ENCODE measurements at regions not wholly inside any gene's neighbourhood (a gene's known extent, or its start where the extent isn't known, plus 50 kb on each side); places are given as distances from the start of the nearest gene placed in this dataset.

DNA sequence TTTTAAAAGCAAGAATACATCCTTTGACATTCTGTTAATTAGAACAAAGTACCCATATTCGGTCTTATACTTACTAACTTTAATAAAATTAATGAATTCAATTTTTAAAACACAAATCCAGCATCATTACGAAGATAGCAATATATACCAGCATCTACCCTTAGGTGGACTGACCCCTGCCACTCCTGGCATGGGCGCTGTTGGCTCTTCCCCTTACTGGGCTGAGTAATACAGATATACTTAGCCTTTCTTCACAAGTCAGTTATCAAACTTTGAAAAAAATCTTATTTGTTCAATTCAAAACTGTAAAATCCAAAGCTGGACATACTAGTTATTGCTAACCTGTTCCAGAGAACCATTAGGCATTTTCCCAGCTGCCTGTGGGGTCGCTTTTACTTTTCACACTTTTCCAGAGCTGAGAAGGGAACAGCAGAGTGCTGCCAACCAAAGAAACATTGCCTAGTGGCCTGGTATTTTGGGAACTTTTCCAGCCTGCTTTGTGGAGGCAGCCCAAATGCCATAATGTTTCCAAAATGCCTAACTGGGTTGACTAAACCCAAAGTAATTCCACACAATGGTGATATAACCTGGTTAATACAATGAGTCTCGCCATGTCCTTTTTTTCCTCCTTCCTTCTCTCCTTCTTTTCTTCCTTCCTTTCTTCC, 424.7 kb upstream of the ADGRL2 start:
- TF ChIP-seq, protein P1, sequence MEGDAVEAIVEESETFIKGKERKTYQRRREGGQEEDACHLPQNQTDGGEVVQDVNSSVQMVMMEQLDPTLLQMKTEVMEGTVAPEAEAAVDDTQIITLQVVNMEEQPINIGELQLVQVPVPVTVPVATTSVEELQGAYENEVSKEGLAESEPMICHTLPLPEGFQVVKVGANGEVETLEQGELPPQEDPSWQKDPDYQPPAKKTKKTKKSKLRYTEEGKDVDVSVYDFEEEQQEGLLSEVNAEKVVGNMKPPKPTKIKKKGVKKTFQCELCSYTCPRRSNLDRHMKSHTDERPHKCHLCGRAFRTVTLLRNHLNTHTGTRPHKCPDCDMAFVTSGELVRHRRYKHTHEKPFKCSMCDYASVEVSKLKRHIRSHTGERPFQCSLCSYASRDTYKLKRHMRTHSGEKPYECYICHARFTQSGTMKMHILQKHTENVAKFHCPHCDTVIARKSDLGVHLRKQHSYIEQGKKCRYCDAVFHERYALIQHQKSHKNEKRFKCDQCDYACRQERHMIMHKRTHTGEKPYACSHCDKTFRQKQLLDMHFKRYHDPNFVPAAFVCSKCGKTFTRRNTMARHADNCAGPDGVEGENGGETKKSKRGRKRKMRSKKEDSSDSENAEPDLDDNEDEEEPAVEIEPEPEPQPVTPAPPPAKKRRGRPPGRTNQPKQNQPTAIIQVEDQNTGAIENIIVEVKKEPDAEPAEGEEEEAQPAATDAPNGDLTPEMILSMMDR (IDR thresholded peaks at IDR 0.05; ENCODE audit: insufficient read depth, low read length) = no peak
- no peak for TF ChIP-seq POLR2AphosphoS5 (IDR thresholded peaks at IDR 0.05; ENCODE audit: low read depth)
- TF ChIP-seq, protein P2, sequence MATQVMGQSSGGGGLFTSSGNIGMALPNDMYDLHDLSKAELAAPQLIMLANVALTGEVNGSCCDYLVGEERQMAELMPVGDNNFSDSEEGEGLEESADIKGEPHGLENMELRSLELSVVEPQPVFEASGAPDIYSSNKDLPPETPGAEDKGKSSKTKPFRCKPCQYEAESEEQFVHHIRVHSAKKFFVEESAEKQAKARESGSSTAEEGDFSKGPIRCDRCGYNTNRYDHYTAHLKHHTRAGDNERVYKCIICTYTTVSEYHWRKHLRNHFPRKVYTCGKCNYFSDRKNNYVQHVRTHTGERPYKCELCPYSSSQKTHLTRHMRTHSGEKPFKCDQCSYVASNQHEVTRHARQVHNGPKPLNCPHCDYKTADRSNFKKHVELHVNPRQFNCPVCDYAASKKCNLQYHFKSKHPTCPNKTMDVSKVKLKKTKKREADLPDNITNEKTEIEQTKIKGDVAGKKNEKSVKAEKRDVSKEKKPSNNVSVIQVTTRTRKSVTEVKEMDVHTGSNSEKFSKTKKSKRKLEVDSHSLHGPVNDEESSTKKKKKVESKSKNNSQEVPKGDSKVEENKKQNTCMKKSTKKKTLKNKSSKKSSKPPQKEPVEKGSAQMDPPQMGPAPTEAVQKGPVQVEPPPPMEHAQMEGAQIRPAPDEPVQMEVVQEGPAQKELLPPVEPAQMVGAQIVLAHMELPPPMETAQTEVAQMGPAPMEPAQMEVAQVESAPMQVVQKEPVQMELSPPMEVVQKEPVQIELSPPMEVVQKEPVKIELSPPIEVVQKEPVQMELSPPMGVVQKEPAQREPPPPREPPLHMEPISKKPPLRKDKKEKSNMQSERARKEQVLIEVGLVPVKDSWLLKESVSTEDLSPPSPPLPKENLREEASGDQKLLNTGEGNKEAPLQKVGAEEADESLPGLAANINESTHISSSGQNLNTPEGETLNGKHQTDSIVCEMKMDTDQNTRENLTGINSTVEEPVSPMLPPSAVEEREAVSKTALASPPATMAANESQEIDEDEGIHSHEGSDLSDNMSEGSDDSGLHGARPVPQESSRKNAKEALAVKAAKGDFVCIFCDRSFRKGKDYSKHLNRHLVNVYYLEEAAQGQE (IDR thresholded peaks at IDR 0.05; ENCODE audit: insufficient replicate concordance, low read depth) = no peak
